NCI-H2196 treated with DMSO at 0.1 percent for 48 hours (cell line): ENCODE measurements at regions not wholly inside any gene's neighbourhood (a gene's known extent, or its start where the extent isn't known, plus 50 kb on each side); places are given as distances from the start of the nearest gene placed in this dataset.

ENCODE experiments used
- DNase-seq: peaks from one replicate; lab custom pipeline; 2025; ENCODE audit not compliant: unreplicated experiment; lab: John Stamatoyannopoulos, UW

DNA sequence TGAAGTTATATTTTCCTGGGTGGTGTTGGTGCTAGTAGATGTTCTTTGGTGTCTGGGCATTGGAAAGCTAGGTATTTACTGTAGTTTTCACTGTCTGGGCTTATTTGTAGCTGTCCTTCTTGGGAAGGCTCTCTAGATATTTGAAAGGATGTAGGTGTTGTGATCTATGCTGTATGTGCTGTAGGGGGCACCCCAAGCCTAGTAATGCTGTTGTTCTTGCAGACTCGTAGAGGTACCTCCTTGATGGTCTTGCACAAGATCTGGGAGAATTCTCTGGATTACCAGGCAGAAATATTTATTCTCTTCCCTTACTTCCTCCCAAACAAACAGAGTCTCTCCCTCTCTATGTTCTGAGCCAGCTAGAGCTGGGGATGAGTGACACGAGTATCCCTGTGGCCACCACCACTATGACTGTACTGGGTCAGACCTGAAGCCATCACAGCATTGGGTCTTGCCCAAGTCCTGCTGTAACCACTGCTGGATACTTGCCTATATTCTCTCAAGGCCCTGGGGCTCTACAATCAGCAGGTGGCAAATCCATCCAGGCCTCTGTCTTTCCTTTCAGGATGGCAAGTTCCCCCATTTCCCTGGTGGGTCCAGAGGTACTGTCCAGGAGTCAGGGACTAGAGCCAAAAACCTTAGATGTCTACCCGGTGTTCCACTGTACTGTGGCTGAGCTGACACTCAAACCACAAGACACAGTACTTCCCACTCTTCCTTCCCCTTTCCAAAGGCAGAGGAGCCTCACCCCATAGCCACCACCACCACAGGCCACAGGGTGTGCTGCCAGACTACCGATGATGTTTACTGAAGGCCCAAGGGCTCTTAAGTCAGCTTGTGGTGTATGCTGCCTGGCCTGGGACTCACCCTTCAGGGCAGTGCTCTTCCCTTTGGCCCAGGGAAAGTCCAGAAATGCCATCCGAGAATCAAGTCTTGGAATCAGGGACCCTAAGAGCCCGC is 195.2 kb upstream of the DPPA4 start:
- no peak for DNase-seq

DNA sequence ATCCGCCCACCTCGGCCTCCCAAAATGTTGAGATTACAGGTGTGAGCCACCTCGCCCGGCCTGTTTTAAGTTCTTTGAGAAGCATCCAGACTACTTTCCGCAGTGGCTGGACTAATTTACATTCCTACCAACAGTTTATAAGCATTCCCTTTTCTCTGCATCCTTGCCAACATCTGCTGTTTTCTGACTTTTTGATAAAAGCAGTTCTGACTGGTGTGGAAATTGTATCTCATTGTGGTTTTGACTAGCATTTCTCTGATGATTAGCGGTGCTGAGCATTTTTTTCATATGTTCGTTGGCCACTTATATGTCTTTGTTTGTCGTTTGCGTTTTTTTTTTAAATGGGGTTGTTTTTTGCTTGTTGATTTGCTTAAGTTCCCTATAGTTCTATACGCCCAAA is 208.4 kb upstream of the DPPA4 start:
- DNase-seq: no peak

- no peak for DNase-seq
These were observed 211.0 kb upstream of the DPPA4 start for GRCh38 chr3:109548192-109548938.

GRCh38 chr3:109553591-109554371 is 216.4 kb upstream of the DPPA4 start:
- no peak for DNase-seq

DNA sequence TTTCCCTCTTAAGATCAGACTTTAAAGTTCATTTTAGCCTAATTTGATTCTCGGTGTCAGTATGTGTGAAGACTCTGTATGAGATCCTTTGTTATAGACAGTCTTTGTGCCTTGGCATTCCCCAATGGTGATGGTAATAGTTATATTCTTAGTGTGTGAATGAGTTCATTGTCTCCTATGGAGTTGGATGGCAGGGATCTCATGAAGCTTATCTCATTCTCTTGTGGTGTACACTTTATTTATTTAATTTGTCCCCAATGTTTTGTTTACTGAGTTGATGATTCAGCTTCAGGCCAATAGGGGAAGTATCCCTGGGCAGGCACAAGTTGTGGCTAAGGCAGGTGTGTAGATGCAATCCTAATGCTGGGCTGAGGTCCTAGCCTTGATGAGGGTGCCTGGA is 222.0 kb upstream of the DPPA4 start:
- no peak for DNase-seq

- DNase-seq: no peak
These were observed 225.8 kb upstream of the DPPA4 start for GRCh38 chr3:109563149-109563548.

GRCh38 chr3:109569135-109569846 is 231.9 kb upstream of the DPPA4 start:
- no peak for DNase-seq

DNA sequence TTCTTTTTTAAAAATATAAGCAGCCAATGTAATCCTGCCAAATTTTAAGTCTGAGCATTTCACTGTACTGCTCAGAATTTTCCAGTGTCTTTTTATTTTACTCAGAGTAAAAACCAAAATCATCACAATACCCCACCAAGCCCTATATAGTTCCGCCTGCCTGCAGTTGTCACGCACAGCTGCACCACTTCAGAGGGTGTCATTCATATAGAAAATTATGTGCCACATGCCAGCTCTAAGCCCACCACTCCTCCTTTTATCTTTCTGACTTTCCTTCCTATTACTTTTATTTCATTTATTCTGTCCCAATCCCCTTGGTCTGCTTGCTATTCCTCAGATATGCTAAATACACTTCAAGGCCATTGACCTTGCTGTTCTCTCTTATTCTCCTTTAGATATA is 233.1 kb upstream of the DPPA4 start:
- no peak for DNase-seq

- no peak for DNase-seq
These were observed 235.0 kb upstream of the DPPA4 start for GRCh38 chr3:109572301-109572700.

DNA sequence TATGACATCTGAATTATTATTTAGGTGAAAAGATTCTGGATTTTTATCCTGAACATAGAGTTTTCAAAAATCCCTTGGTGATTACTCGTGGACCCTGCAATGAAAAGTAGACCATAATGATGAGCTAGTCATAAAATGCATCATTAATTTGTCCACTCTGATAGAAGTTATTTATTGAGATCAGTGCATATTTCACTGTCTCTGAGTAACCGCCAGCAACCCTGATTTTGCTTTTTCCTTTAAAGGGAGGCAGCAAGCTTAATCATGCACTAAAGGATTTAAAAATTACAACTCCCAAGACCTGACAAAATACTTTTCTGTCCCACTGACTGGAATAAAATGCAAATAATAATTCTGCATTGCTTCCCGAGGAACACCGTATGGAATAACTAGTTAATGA is 259.6 kb upstream of the DPPA4 start:
- DNase-seq: no peak

- DNase-seq: no peak
These were observed 260.1 kb upstream of the DPPA4 start for GRCh38 chr3:109597444-109597843.

GRCh38 chr3:109607897-109608296 is 270.6 kb upstream of the DPPA4 start:
- DNase-seq: no peak

- DNase-seq: no peak
These were observed 271.2 kb upstream of the DPPA4 start for GRCh38 chr3:109608574-109608973.

DNA sequence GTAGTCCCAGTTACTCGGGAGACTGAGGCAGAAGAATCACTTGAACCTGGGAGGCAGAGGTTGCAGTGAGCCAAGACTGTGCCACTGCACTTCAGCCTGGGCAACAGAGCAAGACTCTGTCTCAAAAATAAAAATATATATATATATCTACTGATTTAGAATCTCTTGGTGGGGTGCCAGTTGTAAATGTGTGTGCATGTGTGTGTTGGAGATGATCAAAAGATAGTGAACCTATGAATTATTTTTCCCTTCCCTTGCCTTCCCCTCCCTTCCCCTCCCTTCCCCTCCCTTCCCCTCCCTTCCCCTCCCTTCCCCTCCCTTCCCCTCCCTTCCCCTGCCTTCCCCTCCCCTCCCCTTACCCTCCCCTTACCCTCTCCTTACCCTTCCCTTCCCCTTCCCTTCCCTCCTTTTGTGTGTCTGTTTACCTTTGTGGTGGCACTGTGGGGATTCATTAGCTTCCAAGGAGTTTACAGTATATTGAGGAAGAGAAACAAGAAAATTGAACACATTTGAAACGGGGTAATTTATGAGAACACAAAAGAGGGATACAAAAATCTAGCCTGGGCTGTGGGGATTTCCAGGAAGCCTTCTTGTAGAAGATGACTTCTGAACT is 281.5 kb upstream of the DPPA4 start:
- DNase-seq: no peak

DNA sequence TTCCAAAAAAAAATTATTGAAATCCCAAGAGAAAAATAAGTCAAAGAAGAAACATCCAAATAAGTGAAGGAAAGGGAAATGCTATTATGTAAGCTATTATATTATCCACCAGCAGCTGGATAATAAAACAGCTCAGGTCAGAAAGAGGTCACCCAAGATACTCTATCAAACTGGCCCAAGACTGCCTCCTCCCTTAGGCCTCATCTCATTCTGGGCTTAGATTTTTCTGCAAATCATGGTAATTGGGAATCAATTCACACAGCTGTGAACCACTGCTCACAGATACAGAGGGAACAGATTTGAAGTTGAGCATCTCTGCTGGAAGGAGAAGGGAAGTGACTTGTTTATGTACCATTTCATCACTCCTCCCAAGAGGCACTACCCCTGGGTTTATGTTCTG is 294.6 kb upstream of the DPPA4 start:
- DNase-seq: no peak

DNA sequence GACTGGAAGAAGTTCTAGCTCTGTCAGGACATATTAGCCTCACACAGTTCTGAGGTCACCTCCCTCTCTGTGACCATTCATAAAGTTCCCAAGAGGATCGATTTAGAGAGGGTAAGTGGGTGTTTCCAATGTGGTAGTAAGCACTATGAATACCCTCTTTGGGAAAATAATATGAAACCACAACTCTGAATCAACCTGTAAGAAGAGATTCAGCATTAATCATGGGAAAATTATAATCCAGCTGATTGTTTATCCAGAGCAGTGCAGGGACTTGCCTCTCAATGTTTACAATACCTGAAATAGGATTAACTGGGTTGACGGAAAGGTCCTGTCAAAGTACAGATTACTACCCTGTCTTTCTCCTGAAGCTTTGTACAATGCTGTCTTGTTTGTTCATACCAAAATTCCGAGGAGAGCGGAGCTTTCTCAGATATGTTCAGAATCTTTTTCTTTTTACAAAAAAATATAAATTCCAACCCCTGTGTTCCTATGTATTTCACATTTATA is 302.9 kb upstream of the DPPA4 start:
- no peak for DNase-seq

DNA sequence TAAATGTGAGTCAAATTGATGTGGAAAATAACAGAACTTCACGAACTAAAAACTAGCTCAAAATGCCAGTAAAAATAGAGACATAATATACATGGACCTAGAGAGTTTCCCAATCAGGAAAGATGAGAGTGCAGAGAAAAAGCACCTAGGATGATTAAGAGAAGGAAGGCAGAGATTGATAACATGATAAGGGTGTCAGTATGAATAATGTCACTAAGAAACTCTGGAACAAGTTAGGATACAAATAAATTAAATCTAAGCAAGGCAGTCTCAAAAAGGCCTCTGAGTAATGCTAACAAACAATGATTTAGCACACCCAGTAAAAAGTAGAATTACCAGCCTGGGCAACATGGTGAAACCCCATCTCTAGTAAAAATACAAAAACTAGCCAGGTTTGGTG is 304.7 kb upstream of the DPPA4 start:
- DNase-seq: no peak

DNA sequence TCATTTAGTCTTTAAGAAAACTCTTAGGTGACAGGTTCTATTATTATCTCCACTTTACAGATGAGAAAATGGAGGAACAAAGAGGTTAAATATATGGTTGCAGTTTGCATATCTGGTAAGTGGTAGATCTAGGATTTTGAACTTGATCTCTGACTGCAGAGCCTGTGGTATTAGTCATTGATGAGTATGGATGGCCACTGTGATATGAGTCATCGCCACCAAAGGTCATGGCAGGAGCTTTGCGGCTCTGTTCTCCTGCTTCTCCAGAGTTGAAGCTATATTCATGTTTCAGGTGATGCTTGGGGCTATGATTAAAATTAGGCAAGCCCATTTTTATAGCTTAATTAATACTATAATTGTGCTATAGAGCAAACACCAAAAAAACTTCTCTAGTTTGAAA is 306.2 kb upstream of the DPPA4 start:
- DNase-seq: no peak

DNA sequence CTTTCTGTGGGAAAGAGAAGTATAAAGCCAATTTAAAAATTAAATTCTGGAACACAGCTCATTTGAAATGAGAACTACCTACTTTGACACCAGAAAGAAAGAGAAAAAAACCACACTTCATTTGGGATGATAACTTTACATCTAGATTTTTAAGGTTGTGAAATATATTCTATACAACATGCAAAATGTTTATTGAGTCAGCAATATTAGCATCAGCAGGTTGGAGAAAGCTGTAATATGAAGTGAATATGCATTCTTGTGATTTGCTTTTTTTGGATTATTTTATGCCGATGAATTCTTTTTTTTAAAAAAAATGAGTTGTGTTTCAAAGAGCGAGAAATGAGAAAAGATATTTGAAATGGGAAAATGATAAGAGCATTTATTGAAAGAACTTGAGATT is 307.0 kb upstream of the DPPA4 start:
- DNase-seq: no peak

DNA sequence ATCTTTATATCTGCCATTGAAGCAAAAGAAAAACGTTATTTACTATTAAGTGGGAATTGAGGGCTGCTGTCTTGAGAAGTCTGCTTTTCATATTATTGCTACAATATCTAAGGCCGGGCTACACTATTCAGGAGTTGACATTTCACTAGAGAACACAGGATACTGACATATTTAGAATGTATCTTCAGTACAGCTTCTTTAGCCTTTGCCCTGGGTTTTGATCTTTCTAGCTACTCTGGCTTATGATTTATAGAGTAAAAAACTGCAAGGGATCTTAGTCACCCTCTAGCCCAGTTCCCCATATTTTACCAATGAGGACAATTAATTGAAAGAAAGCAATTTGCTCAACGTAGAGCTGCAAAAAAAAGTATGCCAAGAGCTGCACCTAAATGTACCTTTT is 307.4 kb upstream of the DPPA4 start:
- DNase-seq: no peak
